NCI-H748 (cell line): ENCODE measurements at regions not wholly inside any gene's neighbourhood (a gene's known extent, or its start where the extent isn't known, plus 50 kb on each side); places are given as distances from the start of the nearest gene placed in this dataset.
"Not testable (repeated sequence)": the region's sequence is repeated elsewhere in the genome, so short reads cannot be mapped to it uniquely, and the experiment has no call there.

ENCODE experiments used
- DNase-seq: peaks from one replicate; lab custom pipeline; 2025; ENCODE audit not compliant: unreplicated experiment; lab: John Stamatoyannopoulos, UW

GRCh38 chr5:124153588-124153987, 592.9 kb downstream of the ZNF608 start:
- DNase-seq: no peak

- DNase-seq: no peak
Observed at GRCh38 chr5:124148574-124148973, 597.9 kb downstream of the ZNF608 start.

- no peak for DNase-seq
Observed at GRCh38 chr5:124140060-124140459, 606.4 kb downstream of the ZNF608 start.

- DNase-seq: no peak
Observed at GRCh38 chr5:124139477-124139876, 607.0 kb downstream of the ZNF608 start.

- peak; percentile 51 for DNase-seq
Observed at GRCh38 chr5:124136609-124137008, 609.8 kb downstream of the ZNF608 start.

GRCh38 chr5:124134941-124135340, 611.5 kb downstream of the ZNF608 start:
- DNase-seq: peak; percentile 59

- DNase-seq: no peak
Observed at GRCh38 chr5:124133406-124133805, 613.0 kb downstream of the ZNF608 start.

- DNase-seq: peak; percentile 86
Observed at GRCh38 chr5:124132843-124133242, 613.6 kb downstream of the ZNF608 start.

GRCh38 chr5:124131466-124131865, 615.0 kb downstream of the ZNF608 start:
- DNase-seq: peak; percentile 98

- peak; percentile 74 for DNase-seq
Observed at GRCh38 chr5:124130816-124131215, 615.6 kb downstream of the ZNF608 start.

- DNase-seq: no peak
Observed at GRCh38 chr5:124128867-124129266, 616.9 kb downstream of the CSNK1G3 start.

- DNase-seq: no peak
Observed at GRCh38 chr5:124126504-124127217, 614.7 kb downstream of the CSNK1G3 start.

GRCh38 chr5:124124711-124125229, 612.8 kb downstream of the CSNK1G3 start:
- DNase-seq: peak; percentile 25

GRCh38 chr5:124121198-124121597, 609.2 kb downstream of the CSNK1G3 start:
- no peak for DNase-seq

- peak; percentile 80 for DNase-seq
Observed at GRCh38 chr5:124114911-124115310, 602.9 kb downstream of the CSNK1G3 start.

- DNase-seq: no peak
Observed at GRCh38 chr5:124111886-124112285, 599.9 kb downstream of the CSNK1G3 start.

- DNase-seq: no peak
Observed at GRCh38 chr5:124110942-124111341, 599.0 kb downstream of the CSNK1G3 start.

GRCh38 chr5:124105326-124105725, 593.3 kb downstream of the CSNK1G3 start:
- DNase-seq: no peak

- no peak for DNase-seq
Observed at GRCh38 chr5:124104821-124105220, 592.8 kb downstream of the CSNK1G3 start.

- no peak for DNase-seq
Observed at GRCh38 chr5:124104344-124104743, 592.4 kb downstream of the CSNK1G3 start.

GRCh38 chr5:124103671-124104070, 591.7 kb downstream of the CSNK1G3 start:
- DNase-seq: no peak

- not testable (repeated sequence) for DNase-seq
Observed at GRCh38 chr5:124103056-124103455, 591.1 kb downstream of the CSNK1G3 start.

GRCh38 chr5:124102486-124102885, 590.5 kb downstream of the CSNK1G3 start:
- no peak for DNase-seq
